Endothelial cell (in vitro differentiated cells): ENCODE measurements at regions not wholly inside any gene's neighbourhood (a gene's known extent, or its start where the extent isn't known, plus 50 kb on each side); places are given as distances from the start of the nearest gene placed in this dataset.

Experiments used
- DNase-seq: peaks from one replicate; pipeline ENCODE4 v3.0.0; 2021; ENCODE audit warnings: low spot score
- H3K27ac Mint-ChIP-seq: one replicate; pipeline ENCODE4 v1.8.0; 2021; ENCODE audit warnings: mixed read lengths, inconsistent platforms; ENCODE audit not compliant: unreplicated experiment
- H3K27me3 Mint-ChIP-seq: one replicate; pipeline ENCODE4 v1.8.0; 2021; ENCODE audit warnings: mild to moderate bottlenecking, moderate library complexity, mixed read lengths, inconsistent platforms; ENCODE audit not compliant: unreplicated experiment
- H3K36me3 Mint-ChIP-seq: one replicate; pipeline ENCODE4 v1.8.0; 2021; ENCODE audit warnings: mild to moderate bottlenecking, low read depth, mixed read lengths, inconsistent platforms; ENCODE audit not compliant: unreplicated experiment
- H3K4me1 Mint-ChIP-seq: one replicate; pipeline ENCODE4 v1.8.0; 2021; ENCODE audit warnings: mild to moderate bottlenecking, mixed read lengths, inconsistent platforms; ENCODE audit not compliant: unreplicated experiment
- H3K4me3 Mint-ChIP-seq: one replicate; pipeline ENCODE4 v1.8.0; 2021; ENCODE audit warnings: mild to moderate bottlenecking, mixed read lengths, inconsistent platforms; ENCODE audit not compliant: unreplicated experiment
- H3K9me3 Mint-ChIP-seq: one replicate; pipeline ENCODE4 v1.8.0; 2021; ENCODE audit warnings: mixed read lengths, inconsistent platforms; ENCODE audit not compliant: unreplicated experiment
- TF ChIP-seq, protein P1 (sequence below): fragments of 200-600 bp; sonication (generic); IDR thresholded peaks from one replicate; pipeline ENCODE4 v1.5.0; 2021; ENCODE audit warnings: antibody characterized with exemption; ENCODE audit not compliant: unreplicated experiment

DNA sequence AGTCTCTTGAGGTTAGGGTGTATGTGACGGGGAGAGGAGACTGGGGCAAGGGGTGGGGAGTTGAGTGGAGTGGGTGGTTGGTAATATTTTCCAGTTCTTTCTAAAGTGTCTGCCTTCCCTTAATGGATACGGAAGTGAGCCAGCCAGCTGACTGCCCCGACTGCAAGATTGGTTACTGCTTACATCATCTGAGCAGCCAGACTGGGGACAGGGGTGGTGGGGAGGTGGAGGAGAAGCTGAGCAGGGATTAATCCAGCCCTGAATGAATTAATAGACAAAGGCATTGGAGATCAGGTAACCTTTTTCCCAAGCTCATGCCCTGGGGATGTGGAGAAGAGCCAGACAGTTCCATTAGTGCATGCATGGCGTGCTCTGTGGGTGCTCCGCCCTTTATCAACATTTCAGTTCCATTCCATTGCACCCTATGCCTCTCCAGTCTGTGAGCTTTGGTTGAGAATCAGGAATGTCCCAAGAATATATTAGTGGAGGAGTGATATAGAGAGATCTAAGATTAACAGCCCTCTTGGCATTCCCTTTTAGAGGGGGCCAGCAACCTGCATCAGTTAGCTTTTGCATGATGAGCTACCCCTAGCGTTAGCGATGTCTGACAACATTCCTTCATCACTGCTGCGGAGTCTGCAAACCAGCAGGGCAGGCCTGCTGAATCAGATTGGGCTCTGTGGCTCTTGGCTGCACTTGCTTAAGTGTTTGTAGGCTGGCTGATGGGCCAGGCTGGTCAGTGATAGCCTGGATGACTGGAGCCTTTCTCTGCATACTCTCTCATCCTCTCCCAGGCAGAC, 67.4 kb downstream of the TNP1 start:
- Mint-ChIP-seq H3K9me3 (no peaks in the 10 kb centered on the region), H3K36me3 (no peaks in the 10 kb centered on the region), H3K27ac (no peak overlapping the region), H3K27me3 (no peaks in the 10 kb centered on the region), H3K4me3 (no peak overlapping the region), H3K4me1 (no peaks in the 10 kb centered on the region)
- no peak for DNase-seq
- TF ChIP-seq, protein P1, sequence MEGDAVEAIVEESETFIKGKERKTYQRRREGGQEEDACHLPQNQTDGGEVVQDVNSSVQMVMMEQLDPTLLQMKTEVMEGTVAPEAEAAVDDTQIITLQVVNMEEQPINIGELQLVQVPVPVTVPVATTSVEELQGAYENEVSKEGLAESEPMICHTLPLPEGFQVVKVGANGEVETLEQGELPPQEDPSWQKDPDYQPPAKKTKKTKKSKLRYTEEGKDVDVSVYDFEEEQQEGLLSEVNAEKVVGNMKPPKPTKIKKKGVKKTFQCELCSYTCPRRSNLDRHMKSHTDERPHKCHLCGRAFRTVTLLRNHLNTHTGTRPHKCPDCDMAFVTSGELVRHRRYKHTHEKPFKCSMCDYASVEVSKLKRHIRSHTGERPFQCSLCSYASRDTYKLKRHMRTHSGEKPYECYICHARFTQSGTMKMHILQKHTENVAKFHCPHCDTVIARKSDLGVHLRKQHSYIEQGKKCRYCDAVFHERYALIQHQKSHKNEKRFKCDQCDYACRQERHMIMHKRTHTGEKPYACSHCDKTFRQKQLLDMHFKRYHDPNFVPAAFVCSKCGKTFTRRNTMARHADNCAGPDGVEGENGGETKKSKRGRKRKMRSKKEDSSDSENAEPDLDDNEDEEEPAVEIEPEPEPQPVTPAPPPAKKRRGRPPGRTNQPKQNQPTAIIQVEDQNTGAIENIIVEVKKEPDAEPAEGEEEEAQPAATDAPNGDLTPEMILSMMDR: no peak

DNA sequence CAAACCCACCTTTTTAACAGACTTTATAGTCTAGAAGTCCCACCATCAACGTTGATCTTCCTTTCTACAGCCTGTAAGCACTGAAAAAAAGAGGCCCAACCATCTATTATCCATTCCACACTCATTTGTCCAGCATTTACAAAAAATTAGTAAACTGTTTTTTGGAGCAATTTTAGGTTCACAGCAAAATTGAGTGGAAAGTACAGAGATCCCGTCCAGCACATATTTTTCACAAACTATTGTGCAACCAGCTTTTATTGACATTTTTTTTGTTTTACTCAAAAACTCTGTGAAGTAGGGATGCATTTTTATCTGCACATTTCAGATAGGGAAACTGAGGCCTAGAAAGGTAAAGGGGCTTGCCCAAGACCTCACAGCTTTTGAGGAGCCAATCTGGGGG, 68.6 kb downstream of the TNP1 start:
- no peak for DNase-seq
- Mint-ChIP-seq H3K27me3 (no peaks in the 10 kb centered on the region), H3K4me1 (no peaks in the 10 kb centered on the region), H3K27ac (no peak overlapping the region), H3K36me3 (no peaks in the 10 kb centered on the region), H3K9me3 (no peaks in the 10 kb centered on the region), H3K4me3 (no peak overlapping the region)
- TF ChIP-seq, protein P1: no peak

DNA sequence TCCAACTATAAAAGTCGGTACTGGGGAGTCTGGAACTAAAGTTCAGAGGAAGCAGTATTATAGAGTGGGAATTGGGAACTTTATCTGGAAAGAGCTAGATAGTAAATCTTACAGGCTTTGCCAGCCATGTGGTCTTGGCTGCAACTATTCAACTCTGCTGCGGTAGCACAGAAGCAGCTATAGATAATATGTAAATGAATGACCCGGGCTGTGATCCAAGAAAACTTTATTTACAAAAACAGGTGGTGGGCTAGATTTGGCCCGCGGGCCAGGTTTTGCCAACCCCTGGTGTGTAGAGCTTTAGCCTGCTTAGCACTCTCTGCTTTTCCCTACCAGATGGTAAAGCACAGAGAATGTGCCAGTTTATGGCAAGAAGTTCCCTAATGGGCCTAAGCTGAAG, 70.8 kb downstream of the TNP1 start:
- Mint-ChIP-seq H3K36me3 (no peaks in the 10 kb centered on the region), H3K27ac (no peak overlapping the region), H3K4me3 (no peak overlapping the region), H3K27me3 (no peaks in the 10 kb centered on the region), H3K9me3 (no peaks in the 10 kb centered on the region), H3K4me1 (no peaks in the 10 kb centered on the region)
- DNase-seq: no peak
- TF ChIP-seq, protein P1: no peak

DNA sequence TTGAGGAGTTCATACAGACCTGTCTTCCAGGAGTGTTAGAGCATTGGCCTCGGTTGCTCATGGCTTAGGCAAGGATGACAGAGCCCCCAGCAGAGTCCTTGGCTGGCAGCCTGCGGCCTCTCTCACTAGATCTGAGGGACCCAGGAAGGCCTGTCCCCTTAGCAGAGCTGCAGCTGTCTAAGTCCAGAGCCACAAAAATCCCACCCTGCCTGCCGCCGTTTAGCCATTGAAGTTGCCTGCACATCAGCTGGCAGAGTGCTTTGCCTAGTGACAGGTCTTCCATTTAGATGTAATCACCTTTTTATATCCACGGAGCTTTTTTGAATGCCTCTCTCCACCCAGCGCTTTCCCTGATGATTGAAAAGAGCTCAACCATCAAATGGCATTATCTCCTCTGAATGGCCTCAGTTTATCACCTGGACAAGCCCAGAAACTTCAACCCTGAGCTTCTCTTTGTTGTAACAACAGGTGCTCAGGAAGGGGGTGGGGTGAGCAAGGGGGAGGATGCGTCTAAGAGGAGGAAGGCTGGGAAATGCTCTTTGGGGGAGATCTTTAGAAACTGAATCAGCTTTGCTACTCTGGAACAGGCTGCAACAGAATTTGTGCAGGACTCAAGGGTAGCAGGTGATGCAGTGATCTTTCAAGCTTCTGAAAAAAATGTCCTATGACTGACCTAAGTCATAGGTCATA, 71.9 kb downstream of the TNP1 start:
- no peaks in the 10 kb centered on the region for H3K36me3 Mint-ChIP-seq
- no peak overlapping the region for H3K27ac Mint-ChIP-seq
- no peak for DNase-seq
- no peaks in the 10 kb centered on the region for H3K27me3 Mint-ChIP-seq
- H3K4me3 Mint-ChIP-seq: no peak overlapping the region
- H3K9me3 Mint-ChIP-seq: no peaks in the 10 kb centered on the region
- no peaks in the 10 kb centered on the region for H3K4me1 Mint-ChIP-seq
- TF ChIP-seq, protein P1: no peak

DNA sequence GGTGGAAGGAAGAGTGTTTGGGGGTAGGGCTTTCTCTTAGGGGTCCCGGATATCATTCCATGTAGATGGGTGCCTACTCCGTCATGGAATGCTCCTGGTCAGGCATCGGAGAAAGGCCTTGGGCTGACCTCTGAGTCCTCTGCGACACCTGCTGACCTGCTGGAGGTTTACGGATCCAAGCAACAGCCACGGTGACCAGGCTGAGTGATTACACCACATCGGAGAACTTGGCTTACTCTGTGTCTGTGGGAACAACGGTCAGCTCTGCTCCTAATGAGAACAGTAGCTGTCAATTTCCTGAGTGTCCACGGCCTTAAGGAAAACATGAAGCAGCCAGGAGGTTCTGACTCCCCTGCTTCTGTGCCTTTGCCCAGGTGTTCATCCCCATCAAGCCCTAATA, 73.2 kb downstream of the TNP1 start:
- no peaks in the 10 kb centered on the region for H3K4me1 Mint-ChIP-seq
- H3K4me3 Mint-ChIP-seq: no peak overlapping the region
- no peaks in the 10 kb centered on the region for H3K9me3 Mint-ChIP-seq
- no peak overlapping the region for H3K27ac Mint-ChIP-seq
- no peaks in the 10 kb centered on the region for H3K27me3 Mint-ChIP-seq
- no peaks in the 10 kb centered on the region for H3K36me3 Mint-ChIP-seq
- TF ChIP-seq, protein P1: no peak
- no peak for DNase-seq
